ENCODE measurements at regions not wholly inside any gene's neighbourhood (a gene's known extent, or its start where the extent isn't known, plus 50 kb on each side); places are given as distances from the start of the nearest gene placed in this dataset.

GRCh38 chr13:34862716-34863115 is 79.4 kb upstream of the NBEA start:
- no peak for DNase-seq

DNA sequence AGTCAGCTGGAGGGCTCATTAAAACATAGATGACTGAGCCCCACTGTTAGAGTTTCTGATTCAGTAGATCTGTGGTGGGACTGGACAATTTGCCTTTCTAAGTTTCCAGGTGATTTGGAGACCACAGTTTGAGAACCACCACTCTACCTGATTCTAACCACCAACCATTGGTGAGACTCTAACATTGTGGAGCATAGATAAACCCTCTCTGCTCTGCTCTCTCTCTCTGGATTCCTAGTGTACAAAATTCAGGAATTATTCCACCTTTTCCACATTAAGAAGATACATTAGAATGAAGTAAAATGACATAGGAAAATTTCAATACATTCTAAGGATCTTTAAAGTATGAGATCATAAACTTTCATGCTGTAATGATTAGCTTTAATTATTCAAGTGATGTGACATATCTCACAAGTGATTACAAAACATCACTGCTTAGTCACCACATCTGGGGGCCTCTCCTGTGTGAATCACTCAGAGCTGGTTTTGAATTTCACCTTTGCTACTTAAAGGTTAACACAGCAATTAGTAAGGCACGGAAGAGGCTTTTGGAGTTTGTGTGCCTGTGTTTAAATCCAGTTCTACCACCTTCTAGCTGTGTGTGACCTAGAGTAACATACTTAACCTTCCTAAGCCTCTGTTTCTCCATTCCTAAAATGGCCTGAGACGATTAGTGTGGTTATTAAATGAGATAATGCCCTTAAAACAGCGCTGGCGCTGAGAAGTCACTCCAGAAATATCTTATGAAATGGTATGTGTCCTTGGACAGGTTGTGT is 78.5 kb upstream of the NBEA start:
- no peak for DNase-seq

GRCh38 chr13:34864671-34865070 is 77.4 kb upstream of the NBEA start:
- DNase-seq = no peak

- peak in 1 of 51 donors; percentile 10 for DNase-seq
Measured at GRCh38 chr13:34867590-34867989, 74.5 kb upstream of the NBEA start.

- no peak for DNase-seq
Measured at GRCh38 chr13:34868733-34869132, 73.3 kb upstream of the NBEA start.

DNA sequence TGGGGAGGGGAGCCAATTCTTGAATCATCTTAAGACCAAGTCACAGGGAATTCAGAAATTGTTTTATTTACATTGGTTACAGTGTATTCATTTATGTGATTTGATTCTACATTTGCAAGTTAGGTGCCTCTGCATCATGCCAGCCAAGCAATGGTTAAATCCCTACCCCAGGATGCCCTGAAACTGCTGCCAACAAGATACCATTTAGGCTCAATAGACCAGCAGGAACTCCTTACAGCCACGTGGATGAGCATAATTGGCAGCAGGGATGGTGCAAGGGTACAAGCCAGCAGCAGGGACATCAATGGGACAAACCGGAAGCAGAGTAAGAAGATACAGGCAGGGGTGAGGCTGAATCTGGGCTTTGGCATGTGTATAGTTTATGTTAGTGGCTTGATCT is 72.4 kb upstream of the NBEA start:
- no peak for DNase-seq

GRCh38 chr13:34878329-34878728 is 63.7 kb upstream of the NBEA start:
- DNase-seq = no peak

- no peak for DNase-seq
Measured at GRCh38 chr13:34879851-34880250, 62.2 kb upstream of the NBEA start.

DNA sequence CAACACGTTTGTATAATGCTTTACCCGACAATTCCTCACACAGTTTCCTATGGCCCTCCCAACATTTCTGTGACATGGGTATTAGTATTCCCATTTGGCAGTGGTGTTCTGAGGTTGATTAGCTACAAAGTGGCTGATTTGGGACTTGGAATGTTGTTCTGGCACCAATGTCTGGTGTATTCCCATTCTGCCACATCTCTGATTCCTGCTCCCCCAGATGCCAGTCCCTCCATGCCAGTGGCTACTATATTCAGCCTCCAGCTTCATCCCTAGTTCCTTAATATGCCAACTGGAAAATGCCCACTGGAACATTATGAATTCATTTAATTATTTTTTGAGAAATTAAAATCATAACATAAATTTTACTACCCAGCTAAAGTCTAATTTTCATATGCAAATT is 60.6 kb upstream of the NBEA start:
- DNase-seq = no peak

DNA sequence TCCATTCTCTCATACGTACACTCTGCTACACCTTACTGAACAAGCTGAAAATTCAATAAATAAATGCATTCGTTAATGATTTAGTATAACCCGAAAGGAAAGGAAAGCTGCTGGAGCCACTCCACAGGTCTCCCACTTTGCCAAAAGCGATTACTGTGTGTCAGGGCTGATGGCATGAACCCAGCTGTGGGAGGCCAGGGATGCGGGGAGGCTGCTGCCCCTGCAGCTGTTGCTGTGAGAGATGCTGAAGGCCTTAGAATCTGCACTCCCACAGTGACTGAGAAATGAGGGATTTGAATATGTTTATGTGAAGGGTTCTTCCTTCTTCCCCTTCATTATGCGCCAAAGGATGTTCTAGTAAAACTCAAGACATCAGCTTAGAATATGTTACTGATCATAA is 58.7 kb upstream of the NBEA start:
- no peak for DNase-seq

DNA sequence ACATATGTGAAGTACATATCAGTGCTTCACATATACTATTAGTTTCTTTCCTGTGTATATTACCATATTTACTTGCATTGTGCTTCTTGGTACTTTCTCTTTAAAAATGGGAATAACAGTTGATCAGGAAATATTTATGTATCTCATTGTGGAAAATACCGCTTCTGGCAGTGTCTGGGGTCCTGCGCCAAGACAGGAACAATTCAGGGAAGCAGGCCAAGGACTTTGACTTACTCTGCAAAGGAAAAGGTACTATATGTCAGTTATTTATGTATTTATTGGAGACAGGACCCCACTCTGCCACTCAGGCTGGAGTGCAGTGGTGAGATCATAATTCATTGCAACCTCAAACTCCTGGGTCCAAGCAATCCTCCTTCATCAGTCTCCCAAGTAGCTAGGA is 57.7 kb upstream of the NBEA start:
- DNase-seq = no peak

DNA sequence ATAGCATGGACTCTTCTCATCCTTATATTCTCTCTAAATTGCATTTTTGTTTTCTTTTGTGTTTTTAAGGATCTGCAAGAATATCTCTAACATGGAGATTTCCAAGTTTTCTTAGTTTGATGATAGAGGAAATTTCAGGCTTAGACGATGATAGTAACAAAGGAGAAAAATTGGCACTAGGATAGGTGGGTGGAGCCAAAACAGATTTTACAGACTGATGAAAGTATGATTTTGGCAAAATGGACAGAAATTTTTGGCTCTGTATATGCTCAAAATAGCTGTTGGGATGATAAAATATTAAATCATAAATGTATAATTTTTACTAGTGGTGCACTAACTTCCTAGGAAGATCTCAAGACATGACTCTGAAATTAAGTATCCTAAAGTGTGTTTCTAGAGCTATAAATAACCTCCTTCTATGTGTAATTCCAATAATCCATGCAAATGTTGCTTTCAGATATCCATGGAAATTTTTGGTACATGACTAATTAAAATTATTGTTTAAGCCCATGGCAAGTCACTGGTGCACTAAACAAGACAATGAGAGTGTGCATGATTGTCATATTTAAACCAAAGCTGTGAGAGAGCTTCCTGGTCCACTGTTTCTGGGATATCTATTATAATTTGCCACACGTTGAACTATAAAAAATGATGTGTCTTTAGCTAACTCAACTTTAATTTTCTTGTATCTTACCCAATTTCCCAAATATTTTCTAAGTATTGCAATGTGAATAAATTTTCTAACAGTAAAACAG is 55.8 kb upstream of the NBEA start:
- no peak for DNase-seq

GRCh38 chr13:34886987-34887386 is 55.1 kb upstream of the NBEA start:
- DNase-seq = no peak

Measured in hypothalamus (tissue), 51 donors.